PC-3 (cell line): ENCODE measurements at regions not wholly inside any gene's neighbourhood (a gene's known extent, or its start where the extent isn't known, plus 50 kb on each side); places are given as distances from the start of the nearest gene placed in this dataset.

Experiments used
- ATAC-seq: fragments of 200-7000 bp; cut with Tn5 transposase; 2 replicates; pipeline ENCODE4 v1.9.1; 2020; ENCODE audit warnings: mild to moderate bottlenecking, moderate library complexity
- BruUV-seq: library from RNA; stranded (reverse); fragments of 400-500 nt; replicated peaks from 2 replicates; lab custom pipeline; 2021; lab: Mats Ljungman, UMichigan
- CTCF ChIA-PET: fragments of 300-600 bp; sonication (Branson Sonifier 250); formaldehyde crosslinking; loops from one replicate; lab custom pipeline; 2022; ENCODE audit warnings: antibody characterized with exemption; lab: Charles Lee
- POLR2A ChIA-PET: fragments of 300-600 bp; sonication (Branson Sonifier 250); formaldehyde crosslinking; loops from one replicate; lab custom pipeline; 2022; ENCODE audit warnings: antibody characterized with exemption; ENCODE audit not compliant: unreplicated experiment; lab: Charles Lee
- DNase-seq: peaks from one replicate; pipeline ENCODE4 v3.0.0-alpha.2; 2015
- H2AFZ ChIP-seq: fragments of 300-600 bp; sonication (generic); 2 replicates; pipeline ENCODE4 v1.6.0; 2016; ENCODE audit warnings: antibody characterized with exemption, low read length
- H3F3A ChIP-seq: fragments of 300-600 bp; sonication (generic); one replicate; pipeline ENCODE4 v1.6.0; 2017; ENCODE audit warnings: antibody characterized with exemption, low read length, control low read depth, mild to moderate bottlenecking; ENCODE audit not compliant: unreplicated experiment
- H3K27ac ChIP-seq: fragments of 300-600 bp; sonication (generic); 2 replicates; pipeline ENCODE4 v1.5.1; 2016; ENCODE audit warnings: mild to moderate bottlenecking, low read length
- H3K27me3 ChIP-seq: fragments of 300-600 bp; sonication (generic); 2 replicates; pipeline ENCODE4 v1.6.1; 2016; ENCODE audit warnings: low read length, mixed read lengths
- H3K36me3 ChIP-seq: fragments of 300-600 bp; sonication (generic); 2 replicates; pipeline ENCODE4 v1.6.1; 2016; ENCODE audit warnings: low read depth, mixed run types, low read length, mixed read lengths
- H3K4me1 ChIP-seq: fragments of 300-600 bp; sonication (generic); 2 replicates; pipeline ENCODE4 v1.5.1; 2016; ENCODE audit warnings: low read length; ENCODE audit not compliant: insufficient read depth
- H3K4me2 ChIP-seq: fragments of 300-600 bp; sonication (generic); 2 replicates; pipeline ENCODE4 v1.6.0; 2016; ENCODE audit warnings: low read length
- H3K4me3 ChIP-seq: fragments of 300-600 bp; sonication (generic); 2 replicates; pipeline ENCODE4 v1.5.1; 2016; ENCODE audit warnings: mild to moderate bottlenecking, low read length, mixed read lengths
- H3K79me2 ChIP-seq: fragments of 300-600 bp; sonication (generic); 2 replicates; pipeline ENCODE4 v1.6.1; 2017; ENCODE audit warnings: low read length, mixed read lengths
- H3K9ac ChIP-seq: fragments of 300-600 bp; sonication (generic); 2 replicates; pipeline ENCODE4 v1.6.0; 2016; ENCODE audit warnings: mild to moderate bottlenecking, low read length
- H3K9me2 ChIP-seq: fragments of 300-600 bp; sonication (generic); replicated peaks from 2 replicates; pipeline ENCODE4 v1.6.1; 2016; ENCODE audit warnings: mixed run types, low read length, mixed read lengths
- H3K9me3 ChIP-seq: fragments of 300-600 bp; sonication (generic); 2 replicates; pipeline ENCODE4 v1.6.1; 2016; ENCODE audit warnings: low read length, mixed read lengths
- H4K20me1 ChIP-seq: fragments of 300-600 bp; sonication (generic); 2 replicates; pipeline ENCODE4 v1.6.1; 2016; ENCODE audit warnings: low read length, mixed read lengths
- EZH2 ChIP-seq: fragments of 300-600 bp; sonication (generic); IDR thresholded peaks from one replicate; pipeline ENCODE4 v1.6.1; 2017; ENCODE audit warnings: antibody characterized with exemption, mild to moderate bottlenecking, low read length; ENCODE audit not compliant: unreplicated experiment
- EZH2phosphoT487 ChIP-seq: fragments of 300-600 bp; sonication (generic); IDR thresholded peaks from 2 replicates; pipeline ENCODE4 v1.6.1; 2018; ENCODE audit warnings: mild to moderate bottlenecking, antibody characterized with exemption, low read length, borderline replicate concordance
- intact Hi-C: fragments of 100-400 bp; cut with micrococcal nuclease; formaldehyde crosslinking; loops from 2 replicates; pipeline ENCODE4 v1.9.0; 2023
- TF ChIP-seq, protein P1 (sequence below): fragments of 300-600 bp; sonication (generic); conservative IDR thresholded peaks from 2 replicates; pipeline ENCODE4 v1.5.1; 2017; ENCODE audit warnings: antibody characterized with exemption, low read depth, mild to moderate bottlenecking, low read length

GRCh38 chr2:16321872-16322271 lies 343.8 kb downstream of the CYRIA start:
- intact Hi-C loops = no loop called here
- TF ChIP-seq, protein P1, sequence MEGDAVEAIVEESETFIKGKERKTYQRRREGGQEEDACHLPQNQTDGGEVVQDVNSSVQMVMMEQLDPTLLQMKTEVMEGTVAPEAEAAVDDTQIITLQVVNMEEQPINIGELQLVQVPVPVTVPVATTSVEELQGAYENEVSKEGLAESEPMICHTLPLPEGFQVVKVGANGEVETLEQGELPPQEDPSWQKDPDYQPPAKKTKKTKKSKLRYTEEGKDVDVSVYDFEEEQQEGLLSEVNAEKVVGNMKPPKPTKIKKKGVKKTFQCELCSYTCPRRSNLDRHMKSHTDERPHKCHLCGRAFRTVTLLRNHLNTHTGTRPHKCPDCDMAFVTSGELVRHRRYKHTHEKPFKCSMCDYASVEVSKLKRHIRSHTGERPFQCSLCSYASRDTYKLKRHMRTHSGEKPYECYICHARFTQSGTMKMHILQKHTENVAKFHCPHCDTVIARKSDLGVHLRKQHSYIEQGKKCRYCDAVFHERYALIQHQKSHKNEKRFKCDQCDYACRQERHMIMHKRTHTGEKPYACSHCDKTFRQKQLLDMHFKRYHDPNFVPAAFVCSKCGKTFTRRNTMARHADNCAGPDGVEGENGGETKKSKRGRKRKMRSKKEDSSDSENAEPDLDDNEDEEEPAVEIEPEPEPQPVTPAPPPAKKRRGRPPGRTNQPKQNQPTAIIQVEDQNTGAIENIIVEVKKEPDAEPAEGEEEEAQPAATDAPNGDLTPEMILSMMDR = no peak
- TF ChIP-seq EZH2 (no peak), EZH2phosphoT487 (no peak)
- Histone ChIP-seq H3K27me3 (no peaks in the 10 kb centered on the region), H3K9ac (no peak overlapping the region), H3K4me2 (no peak overlapping the region), H3F3A (no peaks in the 10 kb centered on the region), H4K20me1 (no peaks in the 10 kb centered on the region), H3K79me2 (no peaks in the 10 kb centered on the region), H3K27ac (no peak overlapping the region), H2AFZ (no peak overlapping the region), H3K9me2 (no peaks in the 10 kb centered on the region), H3K4me3 (no peak overlapping the region), H3K9me3 (no peaks in the 10 kb centered on the region), H3K36me3 (no peaks in the 10 kb centered on the region), H3K4me1 (no peaks in the 10 kb centered on the region)
- no TSS peak for BruUV-seq
- DNase-seq (no peak), ATAC-seq (no peak)
- CTCF ChIA-PET = no interaction called here
- POLR2A ChIA-PET = no interaction called here

GRCh38 chr2:16321256-16321655 lies 344.4 kb downstream of the CYRIA start:
- DNase-seq = no peak
- POLR2A ChIA-PET = no interaction called here
- ATAC-seq = no peak
- BruUV-seq = no TSS peak
- no peaks in the 10 kb centered on the region for H4K20me1 ChIP-seq
- no peak overlapping the region for H3K4me2 ChIP-seq
- intact Hi-C loops = no loop called here
- no peak overlapping the region for H3K27ac ChIP-seq
- H2AFZ ChIP-seq = no peak overlapping the region
- CTCF ChIA-PET = no interaction called here
- no peaks in the 10 kb centered on the region for H3K79me2 ChIP-seq
- TF ChIP-seq, protein P1 = no peak
- TF ChIP-seq EZH2phosphoT487 (no peak), EZH2 (no peak)
- no peaks in the 10 kb centered on the region for H3K4me1 ChIP-seq
- H3K27me3 ChIP-seq = no peaks in the 10 kb centered on the region
- H3F3A ChIP-seq = no peaks in the 10 kb centered on the region
- H3K36me3 ChIP-seq = no peaks in the 10 kb centered on the region
- H3K4me3 ChIP-seq = no peak overlapping the region
- no peaks in the 10 kb centered on the region for H3K9me2 ChIP-seq
- no peaks in the 10 kb centered on the region for H3K9me3 ChIP-seq
- no peak overlapping the region for H3K9ac ChIP-seq

DNA sequence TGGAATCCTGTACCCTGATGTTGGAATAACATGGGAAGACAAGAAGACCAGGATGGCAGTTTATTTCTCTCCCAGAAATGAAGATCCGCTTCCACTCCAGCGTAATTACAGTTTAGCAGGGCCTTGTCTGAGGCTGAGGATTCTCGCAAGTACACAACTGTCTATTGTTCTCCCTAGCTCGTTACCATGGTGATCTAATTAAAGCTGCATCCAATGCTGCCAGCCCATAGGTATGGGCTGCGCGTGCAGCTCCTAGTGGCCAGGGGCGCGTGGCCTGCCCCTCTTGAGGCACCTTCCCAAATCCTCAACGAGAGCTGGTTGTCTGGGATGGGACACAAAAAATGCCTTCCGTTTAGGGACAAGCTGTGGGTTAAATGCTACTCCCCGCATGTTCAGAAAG lies 344.9 kb downstream of the CYRIA start:
- Histone ChIP-seq H3K79me2 (no peaks in the 10 kb centered on the region), H4K20me1 (no peaks in the 10 kb centered on the region), H3K36me3 (no peaks in the 10 kb centered on the region), H3K9ac (no peak overlapping the region), H2AFZ (no peak overlapping the region), H3K27ac (no peak overlapping the region), H3K9me3 (no peaks in the 10 kb centered on the region), H3K4me1 (no peaks in the 10 kb centered on the region), H3F3A (no peaks in the 10 kb centered on the region), H3K4me3 (no peak overlapping the region), H3K4me2 (no peak overlapping the region), H3K9me2 (no peaks in the 10 kb centered on the region), H3K27me3 (no peaks in the 10 kb centered on the region)
- ChIA-PET CTCF (no interaction called here), POLR2A (no interaction called here)
- DNase-seq = no peak
- ATAC-seq = no peak
- no TSS peak for BruUV-seq
- intact Hi-C loops = no loop called here
- TF ChIP-seq, protein P1 = no peak
- no peak for TF ChIP-seq EZH2phosphoT487
- no peak for TF ChIP-seq EZH2
